KBM-7 (cell line): ENCODE measurements at regions not wholly inside any gene's neighbourhood (a gene's known extent, or its start where the extent isn't known, plus 50 kb on each side); places are given as distances from the start of the nearest gene placed in this dataset.

Experiments used
- DNase-seq: peaks from one replicate; pipeline ENCODE4 v3.0.0-alpha.2; 2015
- in situ Hi-C: fragments of 300-500 bp; cut with MboI; formaldehyde crosslinking; loops from 2 replicates; pipeline ENCODE4 v1.14.3; 2020; ENCODE audit warnings: low sequenced_read_pairs, low pct_unique_long_range_greater_than_20kb, mixed read lengths

DNA sequence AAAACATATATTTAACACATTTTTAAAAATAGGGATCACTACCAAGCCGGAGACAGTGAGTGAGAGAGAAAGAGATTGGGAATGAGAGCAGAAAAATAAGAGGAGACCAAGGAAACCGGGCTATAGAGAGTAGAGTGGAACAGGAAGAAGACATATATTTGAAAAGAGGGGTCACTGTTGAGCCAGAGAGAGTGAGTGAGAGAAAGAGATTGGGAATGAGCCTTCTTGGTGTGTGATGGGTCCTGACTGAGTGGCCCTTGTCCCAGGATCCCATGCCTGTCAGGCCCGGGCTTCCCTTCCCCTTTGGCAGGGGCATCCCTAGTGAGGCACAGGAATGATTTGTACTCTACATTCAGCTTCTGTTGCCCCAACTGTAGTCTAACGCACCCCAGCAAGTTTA lies 646.6 kb downstream of the NTRK3 start:
- no peak for DNase-seq
- in situ Hi-C loops: no loop called here

- no peak for DNase-seq
- in situ Hi-C loops: no loop called here
Observed at GRCh38 chr15:87609474-87609873, 647.1 kb downstream of the NTRK3 start.

DNA sequence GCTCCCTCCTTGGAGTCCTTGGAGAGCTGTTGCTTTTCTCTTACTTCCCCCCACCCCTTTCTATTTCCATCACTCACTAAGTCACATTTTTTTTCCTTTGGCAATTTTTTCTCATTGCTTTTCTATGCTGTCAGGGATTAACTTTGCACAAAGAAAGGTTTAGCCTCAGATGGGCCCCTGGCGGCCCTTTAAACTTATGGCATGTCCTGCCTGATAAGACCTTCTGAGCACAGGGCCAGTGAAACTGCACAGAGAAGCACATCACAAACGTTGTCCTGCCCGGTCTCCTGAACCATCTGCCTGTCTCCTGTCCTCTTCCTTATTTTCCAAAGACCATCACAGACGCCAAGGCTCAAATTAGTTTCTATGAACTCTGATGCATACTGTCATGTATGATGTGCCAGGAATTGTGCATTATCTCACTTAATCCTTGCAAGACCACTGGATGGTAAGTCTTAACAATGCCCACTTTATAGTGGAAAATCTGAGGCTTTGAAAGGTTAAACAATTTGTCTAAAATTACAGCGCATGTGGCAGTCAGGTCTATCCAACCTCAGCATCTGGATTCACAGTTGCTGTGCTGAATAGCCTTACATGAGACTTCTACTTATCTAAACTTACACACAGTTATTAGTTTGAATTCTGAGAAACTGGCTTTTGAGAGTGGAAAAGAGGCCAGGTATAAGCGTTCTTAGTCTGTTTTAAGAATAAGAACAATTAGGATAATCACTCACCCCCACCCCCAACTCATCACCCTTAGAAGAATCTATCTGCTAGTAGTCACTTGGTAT lies 648.1 kb downstream of the NTRK3 start:
- DNase-seq: no peak
- in situ Hi-C loops: no loop called here

- no peak for DNase-seq
- in situ Hi-C loops: no loop called here
Observed at GRCh38 chr15:87606971-87607370, 649.6 kb downstream of the NTRK3 start.

GRCh38 chr15:87604857-87605446 lies 651.6 kb downstream of the NTRK3 start:
- peak; percentile 19 for DNase-seq
- in situ Hi-C loops: no loop called here

GRCh38 chr15:87602371-87602770 lies 654.2 kb downstream of the NTRK3 start:
- in situ Hi-C loops: no loop called here
- DNase-seq: no peak

GRCh38 chr15:87599616-87600015 lies 656.9 kb downstream of the NTRK3 start:
- in situ Hi-C loops: loop anchor here (10.0 kb wide), 1 partner anchor 65 kb away; no protein-coding TSS in a partner anchor
- DNase-seq: no peak

GRCh38 chr15:87597346-87598052 lies 659.0 kb downstream of the NTRK3 start:
- in situ Hi-C loops: loop anchor here (10.0 kb wide), 1 partner anchor 63 kb away; no protein-coding TSS in a partner anchor
- DNase-seq: no peak

- DNase-seq: no peak
- in situ Hi-C loops: loop anchor here (10.0 kb wide), 1 partner anchor 57 kb away; no protein-coding TSS in a partner anchor
Observed at GRCh38 chr15:87591582-87591981, 665.0 kb downstream of the NTRK3 start.

DNA sequence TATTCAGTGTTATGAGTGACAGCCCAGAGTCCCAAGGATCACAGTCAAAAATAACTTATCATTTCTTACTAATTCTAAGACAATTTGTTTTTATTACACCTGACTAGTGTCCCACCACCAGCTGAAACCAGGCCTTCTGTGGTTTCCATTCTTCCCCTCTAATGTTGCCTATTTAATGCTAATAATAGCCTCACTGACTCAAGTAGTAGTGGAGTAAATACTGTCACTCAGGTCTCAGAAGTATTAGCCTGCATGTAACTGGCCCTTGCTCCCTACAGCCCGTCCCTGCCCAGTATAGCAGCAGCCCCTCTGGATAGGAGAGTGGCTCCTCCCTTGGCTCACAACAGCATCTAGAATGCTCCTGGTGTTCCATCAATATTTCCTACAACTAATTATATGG lies 665.5 kb downstream of the NTRK3 start:
- in situ Hi-C loops: loop anchor here (10.0 kb wide), 1 partner anchor 56 kb away; no protein-coding TSS in a partner anchor

DNA sequence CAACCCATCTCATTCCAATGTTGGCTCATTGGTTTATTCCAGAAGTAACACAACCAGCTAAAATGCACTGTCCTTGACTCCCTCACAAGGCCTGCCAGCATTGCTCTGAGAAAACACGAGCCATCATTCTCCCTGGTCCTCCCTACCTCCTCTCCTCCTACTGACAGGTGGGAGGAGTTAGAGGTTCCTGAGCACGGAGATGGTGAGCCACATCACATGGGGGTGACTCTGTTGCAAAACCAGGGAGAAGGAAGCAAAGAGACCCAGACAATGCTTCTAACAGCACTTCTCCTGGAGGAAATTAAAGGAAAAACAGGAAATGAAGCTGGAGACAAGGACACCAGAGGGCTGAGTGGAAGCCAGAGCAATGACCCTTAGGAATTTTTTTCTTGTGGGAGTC lies 667.4 kb downstream of the NTRK3 start:
- no peak for DNase-seq
- in situ Hi-C loops: no loop called here

More for the DNA sequence above, 665.5 kb downstream of the NTRK3 start:
- no peak for DNase-seq

- DNase-seq: no peak
- in situ Hi-C loops: no loop called here
Observed at GRCh38 chr15:87582169-87582568, 674.4 kb downstream of the NTRK3 start.

DNA sequence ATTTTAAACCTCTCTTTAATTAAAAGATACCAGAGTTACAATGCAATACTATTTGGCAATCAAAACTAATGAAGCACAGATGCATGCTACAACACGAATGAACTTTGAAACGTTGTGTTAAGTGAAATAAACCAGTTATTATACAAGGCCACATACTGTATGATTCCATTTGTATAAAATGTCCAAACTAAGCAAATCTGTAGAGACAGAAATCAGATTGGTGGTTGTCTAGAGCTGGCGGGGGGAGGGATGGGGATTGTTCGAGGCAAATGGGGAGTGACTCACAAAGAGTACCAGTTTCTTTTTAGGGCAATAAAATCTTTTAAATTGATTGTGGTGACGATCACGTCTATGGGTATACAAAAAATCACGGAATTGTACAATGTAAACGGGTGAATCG lies 677.0 kb downstream of the NTRK3 start:
- no peak for DNase-seq
- in situ Hi-C loops: no loop called here

DNA sequence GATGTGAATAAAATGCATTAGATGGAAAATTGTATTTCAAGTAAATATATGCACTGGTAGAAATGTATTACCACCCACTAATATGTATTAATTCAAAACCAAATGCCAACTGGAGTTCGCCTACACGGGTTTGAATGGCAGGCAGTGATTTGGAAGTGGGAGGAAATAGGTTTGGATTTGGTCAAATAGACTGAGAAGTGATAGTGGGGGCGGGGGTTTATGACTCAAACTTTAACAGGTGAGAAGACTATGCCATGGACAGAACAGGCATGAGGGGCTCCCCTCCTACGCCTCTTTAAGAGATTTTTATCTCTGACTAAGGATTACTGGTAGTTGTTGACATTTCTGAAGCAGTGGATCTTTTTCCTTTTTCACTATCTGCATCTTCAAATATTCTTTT lies 677.8 kb downstream of the NTRK3 start:
- in situ Hi-C loops: no loop called here
- no peak for DNase-seq

DNA sequence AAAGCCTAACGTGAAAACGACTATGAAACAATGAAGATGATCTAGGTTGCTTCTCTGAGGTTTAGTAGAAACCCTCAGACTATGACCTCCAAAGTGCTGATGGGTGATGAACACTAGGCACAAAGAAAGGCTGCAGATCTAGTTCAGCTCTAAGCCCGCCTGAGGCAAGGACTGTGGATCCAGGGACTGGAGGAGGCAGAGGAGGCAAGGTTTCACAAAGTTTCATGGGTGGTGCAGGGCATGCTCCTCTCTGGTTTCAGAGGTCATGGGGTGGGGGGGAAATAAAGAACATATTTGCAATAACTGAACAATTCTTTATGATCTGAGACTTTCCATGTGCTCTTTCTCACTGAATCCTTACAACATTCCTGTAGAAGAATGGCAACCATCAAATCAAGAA lies 679.2 kb downstream of the NTRK3 start:
- in situ Hi-C loops: no loop called here
- DNase-seq: no peak

- in situ Hi-C loops: no loop called here
- no peak for DNase-seq
Observed at GRCh38 chr15:87576486-87577176, 679.9 kb downstream of the NTRK3 start.

DNA sequence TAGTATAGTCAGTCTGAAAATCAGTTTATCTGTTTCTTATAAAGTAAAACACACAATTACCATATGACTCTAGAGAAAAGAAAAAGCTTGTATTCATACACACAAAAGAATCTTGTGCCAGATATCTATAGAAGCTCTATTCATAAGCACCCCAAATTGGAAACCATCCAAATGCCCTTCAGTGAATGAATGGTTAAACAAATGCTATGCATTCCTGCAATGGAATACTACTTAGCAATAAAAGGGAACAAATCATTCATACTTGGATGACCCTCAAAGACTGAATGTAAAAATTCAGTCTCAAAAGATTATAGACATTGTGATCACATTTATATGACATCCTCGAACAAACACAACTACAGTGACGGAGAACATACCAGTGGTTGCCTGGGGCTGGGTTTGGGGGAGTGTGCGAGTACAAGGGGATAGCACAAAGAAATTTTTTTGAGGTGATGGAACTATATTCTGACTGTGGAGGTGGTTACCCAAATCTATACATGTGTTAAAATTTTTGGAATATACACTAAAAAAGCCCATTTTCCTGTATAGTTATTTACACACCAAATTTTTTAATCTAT lies 680.6 kb downstream of the NTRK3 start:
- DNase-seq: no peak
- in situ Hi-C loops: no loop called here

DNA sequence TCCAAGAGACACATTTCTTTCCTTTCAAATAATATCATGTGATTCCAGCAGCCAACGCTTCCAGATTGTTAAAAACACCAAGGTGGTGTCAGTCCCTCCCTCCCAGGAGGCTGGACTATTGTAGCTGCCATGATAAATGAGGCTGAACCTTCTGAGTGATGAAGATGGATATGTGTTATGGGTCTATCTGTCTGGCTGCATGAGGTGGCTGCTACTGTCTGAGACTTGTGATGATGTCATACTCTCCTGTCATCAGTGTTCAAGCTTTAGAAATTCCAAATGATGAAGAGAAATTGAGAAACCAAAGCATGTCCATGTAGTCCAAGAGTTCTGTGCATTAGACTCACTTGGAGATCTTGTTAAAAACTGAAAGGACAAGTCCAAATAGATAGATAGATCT lies 683.0 kb downstream of the NTRK3 start:
- in situ Hi-C loops: no loop called here
- no peak for DNase-seq

DNA sequence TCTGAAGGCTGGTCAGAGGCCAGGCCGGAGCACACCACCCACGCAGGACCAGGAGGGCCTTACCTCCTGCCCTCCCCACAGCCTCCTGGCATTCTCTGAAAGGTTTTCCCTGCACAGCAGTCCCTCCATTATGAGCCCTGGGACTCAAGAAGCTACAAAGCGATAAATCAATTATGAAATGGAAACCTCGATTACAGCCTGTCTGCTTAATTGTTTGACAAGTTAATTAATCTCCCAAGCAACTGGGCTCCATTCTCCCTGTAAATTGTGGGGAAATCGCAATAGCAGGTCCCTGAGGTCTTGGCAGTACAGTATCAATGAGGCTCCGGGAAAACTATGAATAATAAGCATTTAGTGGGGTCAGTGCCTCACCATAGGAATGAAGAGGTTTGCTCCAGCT lies 683.5 kb downstream of the NTRK3 start:
- in situ Hi-C loops: no loop called here
- DNase-seq: no peak
